Vagina (tissue), 2 donors: ENCODE measurements at regions not wholly inside any gene's neighbourhood (a gene's known extent, or its start where the extent isn't known, plus 50 kb on each side); places are given as distances from the start of the nearest gene placed in this dataset.

ENCODE experiments used
- CTCF ChIP-seq, 3 experiments: fragments of 450-650 bp in 2 of 3; fragments of 200-600 bp in 1 of 3; sonication (generic) in 1 of 3; IDR thresholded peaks; one replicate each; pipeline ENCODE4 v1.5.1; 2017 to 2019; ENCODE audit warnings: antibody characterized with exemption in 3 of 3, mild to moderate bottlenecking in 2 of 3, moderate library complexity in 2 of 3
- POLR2AphosphoS5 ChIP-seq, 2 donors: sonication (generic); formaldehyde crosslinking; IDR thresholded peaks; one replicate each; pipeline ENCODE4 v1.9.0; 2017; ENCODE audit warnings: antibody characterized with exemption in 2 of 2, mild to moderate bottlenecking in 2 of 2, low read depth in 1 of 2; ENCODE audit not compliant: insufficient read depth in 1 of 2

- TF ChIP-seq CTCF (IDR thresholded peaks at IDR 0.05) = no peak
- no peak for TF ChIP-seq POLR2AphosphoS5 (IDR thresholded peaks at IDR 0.05; ENCODE audit: insufficient read depth in 1 of 2, low read depth in 1 of 2)
Observed at GRCh38 chr3:87997298-87997697, 61.5 kb downstream of the CGGBP1 start.
